Prostate gland (tissue), 2 donors: ENCODE measurements at regions not wholly inside any gene's neighbourhood (a gene's known extent, or its start where the extent isn't known, plus 50 kb on each side); places are given as distances from the start of the nearest gene placed in this dataset.

Experiments
- DNase-seq: peaks from one replicate; pipeline ENCODE4 v3.0.0-alpha.2; 2019; ENCODE audit warnings: low spot score
- H3K27ac ChIP-seq, 2 donors: fragments of 200-600 bp; sonication (generic); 2 replicates each; pipeline ENCODE4 v1.5.1; 2017 to 2019
- H3K27me3 ChIP-seq: fragments of 200-600 bp; sonication (generic); replicated peaks from 2 replicates; pipeline ENCODE4 v1.5.1; 2019; ENCODE audit not compliant: insufficient read depth
- H3K36me3 ChIP-seq, 2 donors: fragments of 200-600 bp; sonication (generic); 1 replicate in 1 of 2; 2 replicates in 1 of 2; pipeline versions ENCODE4 v1.5.1 to v1.8.1; 2017 to 2019
- H3K4me1 ChIP-seq: fragments of 200-600 bp; sonication (generic); replicated peaks from 2 replicates; pipeline ENCODE4 v1.5.1; 2019
- H3K4me3 ChIP-seq, 2 donors: fragments of 200-600 bp; sonication (generic); 2 replicates each; pipeline ENCODE4 v1.5.1; 2017 to 2019
- H3K9me3 ChIP-seq: fragments of 200-600 bp; sonication (generic); 2 replicates; pipeline ENCODE4 v1.5.1; 2017
- CTCF ChIP-seq, 4 experiments: fragments of 200-600 bp in 2 of 4; fragments of 450-650 bp in 2 of 4; sonication (generic) in 2 of 4; IDR thresholded peaks; 1 replicate in 3 of 4; 2 replicates in 1 of 4; pipeline ENCODE4 v1.5.1; 2016 to 2019; ENCODE audit warnings: antibody characterized with exemption in 4 of 4, mild to moderate bottlenecking in 2 of 4, moderate library complexity in 2 of 4
- POLR2A ChIP-seq: fragments of 450-650 bp; IDR thresholded peaks from one replicate; pipeline ENCODE4 v1.6.1; 2016; ENCODE audit warnings: antibody characterized with exemption, mild to moderate bottlenecking
- POLR2AphosphoS5 ChIP-seq: sonication (generic); formaldehyde crosslinking; IDR thresholded peaks from one replicate; pipeline ENCODE4 v1.6.1; 2017; ENCODE audit warnings: antibody characterized with exemption
- WGBS: methylation state at CpG from one replicate; pipeline ENCODE4 v1.1.5; 2018; 5-methylcytosine and 5-hydroxymethylcytosine counted together
- intact Hi-C: fragments of 100-400 bp; cut with DNase I; formaldehyde crosslinking; loops from one replicate; pipeline ENCODE4 v1.14.2; 2022

- Histone ChIP-seq H3K27ac (no peak overlapping the region), H3K4me1 (no peaks in the 10 kb centered on the region), H3K9me3 (no peaks in the 10 kb centered on the region), H3K36me3 (no peaks in the 10 kb centered on the region), H3K27me3 (no peaks in the 10 kb centered on the region), H3K4me3 (no peak overlapping the region)
- intact Hi-C loops, result no loop called here
- TF ChIP-seq POLR2AphosphoS5 (no peak), POLR2A (no peak), CTCF (IDR thresholded peaks at IDR 0.05) (no peak)
- 70% methylated on average over 5 of the region's 5 CpGs for WGBS
- no peak for DNase-seq
Observed at GRCh38 chr6:12483712-12484111, 193.6 kb downstream of the EDN1 start.

- no peak overlapping the region for H3K27ac ChIP-seq
- H3K27me3 ChIP-seq, result no peaks in the 10 kb centered on the region
- WGBS, result 68% methylated on average over 3 of the region's 3 CpGs
- no peak overlapping the region for H3K4me3 ChIP-seq
- H3K4me1 ChIP-seq, result no peaks in the 10 kb centered on the region
- H3K36me3 ChIP-seq, result no peaks in the 10 kb centered on the region
- no peak for DNase-seq
- intact Hi-C loops, result no loop called here
- H3K9me3 ChIP-seq, result no peaks in the 10 kb centered on the region
- TF ChIP-seq POLR2A (no peak), POLR2AphosphoS5 (no peak), CTCF (IDR thresholded peaks at IDR 0.05) (no peak)
Observed at GRCh38 chr6:12484519-12484918, 194.4 kb downstream of the EDN1 start.

- H3K36me3 ChIP-seq, result no peaks in the 10 kb centered on the region
- H3K9me3 ChIP-seq, result no peaks in the 10 kb centered on the region
- no peak overlapping the region for H3K27ac ChIP-seq
- TF ChIP-seq POLR2AphosphoS5, result no peak
- no peak for TF ChIP-seq POLR2A
- TF ChIP-seq CTCF (IDR thresholded peaks at IDR 0.05), result no peak
- WGBS, result 85% methylated on average over 8 of the region's 8 CpGs
- no peak for DNase-seq
- no peaks in the 10 kb centered on the region for H3K27me3 ChIP-seq
- H3K4me3 ChIP-seq, result no peak overlapping the region
- intact Hi-C loops, result no loop called here
- no peaks in the 10 kb centered on the region for H3K4me1 ChIP-seq
Observed at GRCh38 chr6:12485226-12485764, 195.1 kb downstream of the EDN1 start.

DNA sequence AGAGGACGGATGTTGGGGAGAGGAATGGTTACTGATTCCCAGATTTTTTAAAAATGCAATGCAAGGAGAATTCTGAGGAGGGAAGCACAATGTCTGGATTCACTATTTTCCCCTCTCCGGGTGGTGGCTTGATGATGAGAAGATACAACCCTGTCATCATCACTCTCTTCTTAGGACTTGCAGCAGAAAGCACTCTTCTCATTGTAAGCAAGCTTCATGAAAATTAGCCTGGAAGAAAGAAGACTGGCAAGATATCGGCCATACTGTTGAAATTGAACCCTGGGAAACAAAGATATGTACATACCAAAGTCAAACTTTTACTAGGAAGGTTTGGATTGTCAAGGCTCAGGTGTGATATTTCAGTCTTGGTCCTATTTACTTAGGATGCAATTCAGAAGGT lies 195.7 kb downstream of the EDN1 start:
- Histone ChIP-seq H3K4me1 (no peaks in the 10 kb centered on the region), H3K4me3 (no peak overlapping the region), H3K36me3 (no peaks in the 10 kb centered on the region), H3K27me3 (no peaks in the 10 kb centered on the region), H3K9me3 (no peaks in the 10 kb centered on the region), H3K27ac (no peak overlapping the region)
- intact Hi-C loops, result no loop called here
- no peak for TF ChIP-seq POLR2A
- WGBS, result 76% methylated on average over 3 of the region's 3 CpGs
- DNase-seq, result no peak

DNA sequence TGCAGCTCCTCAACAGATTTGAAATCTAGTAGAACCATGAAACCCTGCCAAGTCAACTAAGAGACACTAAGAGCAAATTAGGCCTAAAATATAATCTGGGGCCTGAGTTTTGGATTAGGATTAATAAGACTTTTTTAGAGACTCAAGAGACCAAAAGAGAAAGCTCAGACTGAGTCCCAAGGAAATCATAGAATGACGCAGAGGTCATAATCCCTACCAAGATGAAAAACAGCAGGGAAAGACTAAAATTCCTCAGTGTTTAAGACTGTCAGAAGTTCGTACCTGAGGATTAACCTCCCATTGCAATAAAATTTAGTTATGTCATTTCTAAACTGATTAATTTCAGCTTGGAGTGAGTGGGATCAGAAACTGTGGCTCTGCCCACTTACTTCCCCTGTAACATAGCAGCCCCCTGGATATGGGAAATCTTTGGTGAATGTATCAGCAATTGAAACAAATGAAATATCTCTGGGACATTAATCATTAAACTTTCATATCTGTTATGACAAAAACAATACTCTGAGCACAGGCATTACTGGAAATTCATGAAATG lies 200.3 kb downstream of the EDN1 start:
- DNase-seq, result no peak
- intact Hi-C loops, result no loop called here
- Histone ChIP-seq H3K36me3 (no peaks in the 10 kb centered on the region), H3K27me3 (peaks cover 3% of the 10 kb centered on the region), H3K9me3 (no peaks in the 10 kb centered on the region), H3K27ac (no peak overlapping the region), H3K4me3 (no peak overlapping the region), H3K4me1 (no peaks in the 10 kb centered on the region)
- no peak for TF ChIP-seq CTCF (IDR thresholded peaks at IDR 0.05)
- TF ChIP-seq POLR2AphosphoS5, result no peak
- 82% methylated on average over 2 of the region's 2 CpGs for whole genome bisulfite sequencing
